GM19351 (cell line): ENCODE measurements at regions not wholly inside any gene's neighbourhood (a gene's known extent, or its start where the extent isn't known, plus 50 kb on each side); places are given as distances from the start of the nearest gene placed in this dataset.

Experiments
- ATAC-seq: cut with Tn5 transposase; IDR thresholded peaks from one replicate; pipeline ENCODE4 v1.9.1; 2021; ENCODE audit warnings: mild to moderate bottlenecking, moderate library complexity; ENCODE audit not compliant: unreplicated experiment

DNA sequence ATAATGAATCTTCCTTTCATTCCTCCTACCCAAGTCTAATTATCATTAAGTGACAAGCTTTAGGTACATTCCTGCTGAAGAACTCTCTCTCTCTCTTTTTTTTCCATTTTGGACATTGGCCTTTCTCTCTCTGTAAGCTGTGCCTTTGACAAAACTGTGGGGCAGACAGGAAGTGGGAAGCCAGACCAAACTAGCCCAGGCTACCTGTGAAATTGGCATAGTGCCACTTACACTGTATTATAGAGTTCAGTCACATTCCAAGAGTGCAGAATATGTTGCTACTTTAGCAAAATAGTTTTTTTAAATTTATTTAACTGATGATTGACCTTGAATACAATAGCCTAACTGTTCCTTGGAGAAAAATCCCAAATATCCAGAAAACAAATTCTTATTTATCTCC, 381.5 kb upstream of the ETAA1 start:
- ATAC-seq, result no peak

DNA sequence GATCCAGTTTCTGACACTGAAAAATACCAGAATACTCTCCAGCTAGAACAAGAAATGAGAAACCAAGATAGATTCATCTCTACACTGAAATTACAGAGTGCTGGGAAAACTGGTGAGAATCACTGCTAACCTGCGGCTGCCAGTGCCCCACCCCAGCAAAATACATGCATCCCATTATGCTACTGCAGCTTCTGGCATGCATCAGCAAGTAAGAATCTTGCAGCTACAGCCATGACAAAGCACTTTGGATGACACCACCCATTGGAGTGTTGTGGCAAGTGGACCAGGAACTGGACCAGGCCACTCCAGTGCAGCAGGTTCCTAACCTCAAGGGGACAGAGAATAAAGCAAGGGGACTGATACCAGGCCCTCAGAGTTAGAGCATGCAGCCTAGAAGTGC, 378.8 kb upstream of the ETAA1 start:
- ATAC-seq, result no peak

DNA sequence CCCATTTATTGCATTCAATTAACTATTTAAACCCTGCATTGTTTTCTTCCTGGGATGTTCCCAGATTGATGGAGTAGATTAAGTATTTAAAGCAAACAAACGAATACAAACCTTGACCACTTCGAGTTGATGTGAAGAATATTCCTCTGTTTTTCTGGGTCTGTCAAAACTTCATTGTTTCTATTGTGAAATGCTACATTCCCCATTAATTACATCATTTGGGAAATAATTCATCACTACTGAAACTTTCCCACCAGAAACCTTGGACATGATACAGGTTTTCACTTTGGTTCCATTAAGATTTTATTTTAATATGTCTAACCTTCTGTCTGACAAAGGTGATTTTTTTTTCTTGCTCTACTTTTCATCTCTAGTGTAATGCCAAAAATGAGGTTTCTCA, 365.1 kb upstream of the ETAA1 start:
- no peak for ATAC-seq

DNA sequence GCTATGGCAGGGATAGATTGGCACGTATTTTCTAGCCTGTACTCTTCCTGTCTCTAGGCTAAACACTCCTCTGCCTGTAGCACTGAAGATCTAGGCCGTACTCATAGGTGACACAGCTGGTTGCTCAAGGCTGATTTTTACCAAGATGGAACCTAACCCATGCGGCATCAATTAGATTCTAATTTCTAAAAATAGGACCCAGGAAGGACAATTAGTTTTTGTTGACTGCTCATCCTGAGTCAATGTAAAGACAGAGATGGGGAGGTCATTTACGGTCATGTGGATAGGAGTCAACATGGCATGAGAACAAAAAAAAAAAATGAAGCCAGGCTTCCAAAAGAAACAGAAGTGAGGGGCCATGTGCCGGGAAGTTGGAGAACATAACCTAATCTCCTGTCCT, 360.7 kb upstream of the ETAA1 start:
- no peak for ATAC-seq

DNA sequence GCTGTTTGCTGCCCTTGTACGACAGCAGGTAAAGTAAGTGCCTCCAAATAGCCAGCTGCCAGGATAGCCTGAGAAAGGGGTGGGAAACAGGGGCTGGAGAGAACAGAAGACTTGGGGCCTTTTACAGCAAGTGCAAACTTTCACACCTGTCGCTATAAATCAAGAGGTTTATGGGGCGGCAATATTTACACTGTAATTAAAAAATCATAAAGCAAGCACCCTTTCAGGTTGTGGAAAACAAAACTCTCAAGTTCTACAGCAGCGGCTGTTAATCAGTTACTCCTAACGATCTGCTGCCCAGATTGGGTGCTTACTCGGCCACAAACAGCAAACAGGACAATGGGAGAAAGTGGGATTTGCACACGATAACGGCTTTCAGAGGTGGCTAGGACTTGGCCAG, 359.5 kb upstream of the ETAA1 start:
- no peak for ATAC-seq

DNA sequence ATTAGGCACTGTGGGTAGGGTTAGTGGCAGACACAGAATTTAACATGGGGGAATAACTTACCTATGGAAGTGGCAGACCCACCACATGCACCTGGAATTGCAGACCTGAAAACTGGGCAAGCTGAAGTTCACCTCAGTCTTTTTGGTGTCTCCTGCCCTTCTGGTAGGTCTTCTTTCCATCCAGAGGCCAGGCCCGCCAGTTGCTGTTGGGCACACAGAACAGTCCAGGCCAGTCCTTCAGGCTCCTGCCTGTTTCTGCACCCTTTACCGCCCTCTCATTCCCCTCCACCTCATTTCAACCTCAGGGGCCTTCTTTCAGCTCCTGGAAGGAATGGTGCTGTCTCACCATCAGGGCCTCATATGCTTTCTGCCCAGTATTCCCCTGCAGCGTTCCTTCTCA, 358.9 kb upstream of the ETAA1 start:
- ATAC-seq, result no peak

DNA sequence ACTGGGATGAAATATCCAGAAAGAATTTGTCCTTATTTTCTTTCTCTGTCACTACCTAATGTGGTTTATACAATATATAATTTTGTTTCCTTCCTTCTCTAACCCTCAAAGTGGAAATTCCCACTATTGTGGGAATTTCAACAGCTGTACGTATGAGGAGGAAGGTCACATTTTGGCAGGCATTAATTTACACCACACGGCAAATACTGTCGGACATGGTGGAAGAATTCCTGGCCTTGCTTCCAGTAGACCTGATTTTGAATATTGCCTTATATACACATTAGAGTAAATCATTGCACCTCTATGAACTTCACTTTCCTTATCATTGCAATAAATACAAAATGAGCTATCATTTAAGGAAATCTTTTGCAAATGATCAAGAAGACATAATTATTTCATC, 358.1 kb upstream of the ETAA1 start:
- no peak for ATAC-seq

DNA sequence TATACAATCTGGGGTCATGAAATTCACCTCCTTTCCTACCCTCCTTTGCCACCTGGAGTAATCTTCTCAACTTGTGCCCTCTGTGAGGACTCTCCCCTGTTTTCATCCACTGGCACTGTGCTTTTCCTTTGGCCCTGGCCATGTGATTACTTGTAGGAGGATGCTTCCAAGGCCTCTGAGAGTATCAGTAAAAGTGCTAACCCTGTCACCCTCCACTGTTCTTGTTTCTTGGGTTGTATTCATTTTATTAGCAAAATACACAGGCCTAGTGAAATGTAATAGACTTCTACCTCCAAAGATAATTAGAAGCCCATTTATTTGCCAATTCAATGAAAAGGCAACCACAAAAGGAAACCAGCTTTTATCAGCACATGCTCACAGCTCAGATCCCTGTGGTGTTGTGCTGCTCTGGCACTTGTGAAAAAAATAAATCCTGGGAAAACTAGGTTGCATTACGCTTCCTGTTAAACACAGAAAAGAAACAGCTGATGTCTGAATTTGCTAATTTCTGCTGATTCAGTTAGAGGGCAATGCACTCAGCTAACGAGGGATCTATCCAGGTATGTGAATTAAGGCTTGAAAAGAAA, 357.5 kb upstream of the ETAA1 start:
- ATAC-seq, result no peak

DNA sequence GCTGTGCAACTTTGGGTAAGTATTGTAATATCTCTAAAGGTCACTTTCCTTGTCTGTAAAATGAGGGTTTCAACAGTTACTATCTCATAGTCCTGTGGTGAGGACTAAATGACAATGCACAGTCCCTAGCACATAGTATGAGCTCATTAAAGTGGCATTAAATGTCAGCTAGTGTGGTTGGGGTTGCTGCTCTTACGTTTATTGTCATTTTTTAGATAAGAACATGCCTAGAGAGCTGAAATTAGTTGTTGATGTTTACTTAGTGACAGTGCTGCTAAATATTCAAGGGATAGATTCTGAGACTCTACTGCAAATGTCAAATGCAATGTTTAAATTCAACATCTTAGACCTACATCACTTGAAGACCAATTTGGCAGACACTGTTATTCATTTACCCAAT, 356.1 kb upstream of the ETAA1 start:
- ATAC-seq, result no peak

DNA sequence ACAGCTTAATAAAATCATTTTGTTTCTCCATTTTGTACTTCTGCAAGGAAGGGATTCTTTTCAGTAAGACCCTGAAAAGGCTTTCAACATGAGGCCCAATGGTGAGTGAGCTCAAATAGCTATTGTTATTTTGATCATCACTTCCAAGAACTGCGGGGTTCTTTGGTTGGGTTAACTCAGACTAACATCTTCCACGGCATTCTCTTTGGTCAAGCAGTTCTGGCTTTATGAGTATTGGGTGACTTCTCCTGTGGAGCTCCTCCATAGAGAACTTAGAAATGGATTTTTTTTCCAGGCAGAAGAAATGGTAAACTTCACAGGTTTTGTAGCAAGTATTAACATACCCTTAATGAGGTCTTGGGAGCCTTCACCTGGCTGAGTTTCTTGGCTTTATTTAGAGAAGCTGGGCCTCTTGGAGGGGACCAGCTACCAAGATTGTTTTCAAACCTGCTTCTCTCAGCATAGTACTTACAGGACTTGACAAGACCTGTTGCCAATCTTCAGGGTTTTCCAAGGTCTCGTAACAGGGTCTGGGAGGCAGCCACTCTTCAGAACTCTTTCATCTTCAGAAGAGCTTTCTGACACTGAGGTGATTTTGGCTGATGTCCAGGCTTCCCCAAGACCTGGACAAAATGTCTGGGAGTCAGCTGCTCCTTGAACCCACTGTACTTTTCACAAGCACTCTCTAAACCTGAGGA, 353.2 kb upstream of the ETAA1 start:
- no peak for ATAC-seq

DNA sequence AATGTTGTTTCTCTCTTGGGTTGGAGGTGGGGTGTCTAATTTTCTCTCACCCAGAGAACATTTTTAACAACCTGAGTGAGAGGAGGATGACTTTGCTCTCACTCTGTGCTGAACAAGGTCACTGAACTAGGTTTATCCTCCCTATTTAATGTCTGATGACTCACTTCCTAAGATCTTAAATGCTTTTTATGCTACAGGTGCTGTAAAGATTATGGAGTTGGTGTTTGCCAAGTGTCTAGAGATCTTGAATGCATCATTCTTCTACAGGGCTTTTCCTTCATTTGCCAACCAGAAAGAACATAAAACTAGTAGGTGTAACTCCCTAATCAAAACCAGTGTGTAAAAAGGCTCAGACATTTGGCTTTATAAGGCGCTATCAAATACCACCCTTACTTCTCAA, 350.5 kb upstream of the ETAA1 start:
- ATAC-seq, result no peak

DNA sequence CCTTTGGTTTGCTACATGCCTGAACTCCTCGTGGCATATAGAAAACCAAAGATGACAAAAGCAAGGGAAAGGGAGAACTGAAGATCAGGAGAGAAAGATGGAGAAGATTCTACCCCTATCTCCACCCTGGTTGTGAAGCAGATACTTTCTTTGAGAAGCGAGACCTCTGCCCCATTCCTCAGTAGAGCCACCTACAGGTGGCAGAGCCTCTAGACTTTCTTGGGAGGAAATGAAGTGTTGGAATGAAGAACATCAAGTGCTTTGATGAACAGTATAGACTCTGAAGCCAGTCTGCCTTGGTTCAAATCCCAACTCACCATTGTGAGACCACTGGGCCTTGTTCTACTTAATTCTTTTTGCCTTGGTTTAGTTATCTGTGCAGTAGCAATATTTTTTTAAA, 348.8 kb upstream of the ETAA1 start:
- no peak for ATAC-seq

DNA sequence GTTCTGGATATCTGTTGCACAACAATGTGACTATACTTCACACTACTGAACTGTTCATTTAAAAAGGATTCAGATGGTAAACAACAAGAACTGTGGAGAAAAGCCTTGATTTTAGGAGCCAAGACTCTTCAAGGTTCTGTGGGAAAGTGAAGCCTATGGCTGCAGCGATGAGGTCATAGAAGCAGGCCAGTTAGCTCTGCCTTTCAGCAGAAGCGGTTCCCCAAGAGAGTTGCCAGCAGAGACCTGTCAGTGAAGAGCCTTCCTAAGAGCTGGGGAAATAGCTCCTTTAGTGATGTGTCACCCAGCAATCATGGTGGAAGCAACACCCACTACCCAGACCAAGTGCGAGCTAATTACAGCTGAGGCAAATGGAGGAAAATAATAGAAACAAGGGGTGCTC, 346.5 kb upstream of the ETAA1 start:
- ATAC-seq, result no peak

DNA sequence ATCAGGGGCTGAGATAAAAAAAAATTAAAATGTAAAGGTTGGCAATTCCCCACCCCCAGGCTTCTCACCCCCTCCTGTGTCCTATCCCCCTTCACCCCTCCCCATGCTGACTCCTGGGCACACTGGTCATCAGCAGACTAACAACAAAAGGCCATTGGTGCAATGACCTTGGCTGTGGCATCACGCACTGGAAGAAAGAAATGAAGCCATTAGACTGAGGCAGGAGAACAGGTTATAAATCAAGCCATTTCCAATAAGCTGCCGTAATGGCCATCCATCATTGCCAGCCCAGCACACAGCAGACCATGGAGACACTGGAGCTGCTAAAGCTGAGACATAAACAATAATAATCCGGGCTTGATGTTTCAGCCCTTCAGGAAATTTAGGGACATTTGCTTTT, 342.4 kb upstream of the ETAA1 start:
- ATAC-seq, result no peak

DNA sequence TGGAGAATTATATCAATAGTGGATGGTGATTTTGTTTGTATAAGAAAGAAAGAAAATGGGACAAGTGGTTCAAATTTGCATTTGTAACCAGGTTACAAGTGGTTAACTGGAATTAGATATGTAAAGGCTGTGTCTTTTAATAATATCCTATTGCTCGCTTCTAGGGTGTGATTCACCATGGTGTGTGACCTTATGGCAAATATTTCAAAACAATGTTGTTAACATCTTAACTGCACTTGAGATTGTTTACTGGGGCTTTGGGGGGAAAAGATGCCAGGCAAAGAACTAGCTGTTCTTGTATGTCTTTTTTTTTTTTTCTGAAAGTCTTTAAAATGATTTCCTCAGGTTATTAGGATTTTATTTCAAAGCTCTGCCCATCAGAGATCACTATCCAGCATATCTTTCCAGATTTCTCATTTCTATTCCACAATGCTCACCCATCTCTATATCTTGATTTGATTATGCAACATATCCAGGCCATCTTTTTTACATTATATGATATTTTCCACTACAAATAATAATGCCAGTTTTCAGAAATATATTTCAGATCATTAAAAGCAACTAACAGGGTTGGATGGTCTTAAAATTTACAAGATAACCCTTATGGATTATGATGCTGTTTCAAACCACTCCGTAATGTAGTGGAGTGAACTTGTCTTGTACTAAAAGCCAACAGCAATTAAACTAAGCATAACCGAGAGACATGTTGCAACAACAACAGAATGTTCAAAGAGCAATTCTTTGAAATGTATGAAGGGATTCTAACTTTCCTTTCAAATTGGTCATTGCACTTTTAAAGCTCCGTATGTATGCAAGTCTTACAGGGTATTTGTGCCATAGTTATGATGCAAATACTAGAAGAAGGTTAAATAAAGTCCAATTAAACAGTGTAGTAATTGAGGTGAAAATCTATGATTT, 341.5 kb upstream of the ETAA1 start:
- no peak for ATAC-seq

DNA sequence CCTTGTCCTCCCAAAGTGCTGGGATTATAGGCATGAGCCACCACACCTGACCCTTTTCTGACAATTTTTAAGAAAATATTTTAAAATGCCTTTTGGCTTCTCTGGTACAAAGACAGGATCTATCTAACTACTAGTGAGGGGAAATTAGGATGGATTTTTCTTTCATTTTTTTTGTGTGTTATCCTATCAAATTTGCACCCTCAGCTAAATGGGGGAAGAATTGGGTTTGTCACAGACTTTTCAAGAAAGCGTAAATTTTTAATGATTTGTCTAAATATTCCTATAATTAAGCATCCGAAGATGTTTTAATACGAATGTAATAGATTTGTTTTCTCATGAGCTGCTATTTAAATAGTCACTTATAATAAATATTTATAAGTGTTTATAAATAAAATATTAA, 340.0 kb upstream of the ETAA1 start:
- ATAC-seq, result no peak

DNA sequence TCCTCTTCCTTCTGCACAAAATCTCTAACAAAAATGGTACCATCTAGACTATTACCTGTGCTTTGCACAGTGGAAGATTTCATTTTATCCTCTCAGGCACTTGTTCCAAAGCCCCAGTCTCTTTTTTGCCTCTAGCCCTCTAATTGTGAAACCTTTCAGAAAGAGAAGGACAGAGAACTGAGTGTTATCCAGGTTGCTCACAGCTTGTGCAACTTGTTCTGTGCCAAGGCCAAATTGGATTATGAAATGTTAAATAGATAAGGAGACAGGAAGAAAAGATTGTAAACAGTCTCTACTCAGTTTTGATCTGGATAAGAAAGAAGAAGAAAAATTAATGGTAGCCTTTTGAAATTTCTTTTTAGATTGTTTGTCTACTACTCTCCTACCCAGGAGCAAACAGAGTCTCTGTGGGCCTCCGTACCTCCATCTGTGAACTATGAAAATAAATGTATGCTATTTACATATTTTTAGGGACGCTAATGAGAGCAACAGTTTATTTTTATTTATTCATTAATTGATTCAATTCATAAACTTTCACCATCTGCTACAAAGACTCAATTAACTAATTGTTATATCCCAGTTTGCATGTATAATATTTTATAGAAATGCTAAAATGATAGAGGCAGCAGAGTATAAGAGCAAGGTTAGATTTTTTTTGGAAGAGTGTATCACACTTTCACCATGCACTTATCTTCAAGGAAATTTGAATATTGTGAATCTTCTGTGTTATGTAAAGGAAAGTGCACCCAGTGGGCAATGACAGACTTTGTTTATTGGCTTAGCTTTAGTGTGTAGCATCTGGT, 339.0 kb upstream of the ETAA1 start:
- no peak for ATAC-seq

DNA sequence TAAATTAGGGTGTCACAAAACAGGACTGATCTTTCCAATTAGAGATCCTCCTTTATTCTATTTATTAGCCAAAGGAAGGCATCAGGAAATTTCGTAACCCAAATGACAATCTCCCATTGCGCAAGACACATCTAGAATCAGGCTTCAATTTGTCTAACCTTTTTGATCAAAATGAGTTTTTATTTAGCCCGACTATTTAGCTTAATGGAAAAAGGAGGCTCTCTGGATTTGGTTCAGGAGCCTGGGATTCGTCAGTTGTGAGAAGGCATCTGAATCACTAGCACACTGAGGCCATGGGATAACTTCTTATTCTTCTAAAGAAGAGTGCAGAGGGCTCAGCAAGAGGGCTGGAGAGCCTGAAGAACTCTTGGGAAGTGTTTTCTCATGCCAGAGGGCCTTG, 332.1 kb upstream of the ETAA1 start:
- no peak for ATAC-seq

DNA sequence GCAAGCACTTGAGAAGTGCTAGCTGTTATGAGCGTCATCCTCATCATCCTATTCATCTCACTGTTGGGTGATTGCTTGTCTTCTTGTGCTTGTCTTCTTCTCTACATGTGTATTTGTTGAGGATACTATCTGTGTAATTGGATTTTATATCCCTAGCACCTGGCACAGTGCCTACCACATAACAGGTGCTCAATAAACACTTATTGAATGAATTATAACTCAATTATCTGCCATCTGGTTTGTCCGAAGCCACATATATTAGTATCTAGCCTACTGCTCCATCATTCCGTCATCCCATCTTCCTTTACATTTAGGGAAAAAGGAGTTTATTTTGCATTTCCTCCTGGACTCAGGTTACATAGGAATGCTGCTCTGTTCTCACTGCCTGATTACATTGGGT, 330.4 kb upstream of the ETAA1 start:
- ATAC-seq, result no peak

DNA sequence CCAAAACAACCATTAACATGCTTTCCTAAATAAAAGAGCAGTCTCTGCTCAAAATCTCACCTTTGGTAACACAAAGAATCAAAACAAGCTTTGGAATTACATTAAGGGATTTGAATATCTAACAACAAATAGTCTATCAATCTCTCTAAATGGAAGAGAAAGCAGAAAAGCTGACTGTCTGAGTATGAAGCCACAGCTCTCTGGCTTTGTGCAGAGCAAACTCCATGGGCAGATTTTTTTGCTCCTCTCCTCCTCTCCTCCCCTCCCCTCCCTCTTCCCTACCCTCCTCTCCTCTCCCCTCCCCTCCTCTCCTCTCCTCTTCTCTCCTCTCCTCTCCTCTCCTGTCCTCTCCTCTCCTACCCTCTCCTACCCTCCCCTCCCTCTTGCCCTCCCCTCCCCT, 329.5 kb upstream of the ETAA1 start:
- ATAC-seq, result no peak

DNA sequence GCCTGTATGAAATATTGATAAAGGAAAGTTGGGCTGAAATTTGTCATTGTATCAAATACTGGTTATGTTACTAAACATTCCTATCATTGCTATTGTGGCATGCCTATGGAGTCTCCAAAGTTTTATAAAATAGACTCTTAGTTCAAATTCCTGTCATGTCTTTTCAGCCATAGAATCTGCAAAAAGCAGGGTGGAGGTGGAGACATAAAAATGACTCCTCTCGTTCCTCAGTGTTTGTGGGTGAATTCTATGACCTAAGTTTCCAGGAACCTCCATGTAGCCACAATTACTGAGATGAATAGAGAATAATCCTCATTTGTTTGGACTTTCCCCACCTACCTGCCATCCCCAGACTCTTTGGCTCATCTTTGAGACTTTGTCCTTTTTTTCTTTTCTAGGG, 326.3 kb upstream of the ETAA1 start:
- no peak for ATAC-seq
